Vagina (tissue), 2 donors: ENCODE measurements at regions not wholly inside any gene's neighbourhood (a gene's known extent, or its start where the extent isn't known, plus 50 kb on each side); places are given as distances from the start of the nearest gene placed in this dataset.

Experiments
- CTCF ChIP-seq, 3 experiments: fragments of 450-650 bp in 2 of 3; fragments of 200-600 bp in 1 of 3; sonication (generic) in 1 of 3; IDR thresholded peaks; one replicate each; pipeline ENCODE4 v1.5.1; 2017 to 2019; ENCODE audit warnings: antibody characterized with exemption in 3 of 3, mild to moderate bottlenecking in 2 of 3, moderate library complexity in 2 of 3
- POLR2AphosphoS5 ChIP-seq, 2 donors: sonication (generic); formaldehyde crosslinking; IDR thresholded peaks; one replicate each; pipeline ENCODE4 v1.9.0; 2017; ENCODE audit warnings: antibody characterized with exemption in 2 of 2, mild to moderate bottlenecking in 2 of 2, low read depth in 1 of 2; ENCODE audit not compliant: insufficient read depth in 1 of 2

GRCh38 chr10:85204814-85205213 lies 876.4 kb downstream of the CCSER2 start:
- TF ChIP-seq CTCF (IDR thresholded peaks at IDR 0.05): no peak
- TF ChIP-seq POLR2AphosphoS5 (IDR thresholded peaks at IDR 0.05; ENCODE audit: insufficient read depth in 1 of 2, low read depth in 1 of 2): no peak
